ENCODE measurements at regions not wholly inside any gene's neighbourhood (a gene's known extent, or its start where the extent isn't known, plus 50 kb on each side); places are given as distances from the start of the nearest gene placed in this dataset.
"Not testable (repeated sequence)": the region's sequence is repeated elsewhere in the genome, so short reads cannot be mapped to it uniquely, and the experiment has no call there.

DNA sequence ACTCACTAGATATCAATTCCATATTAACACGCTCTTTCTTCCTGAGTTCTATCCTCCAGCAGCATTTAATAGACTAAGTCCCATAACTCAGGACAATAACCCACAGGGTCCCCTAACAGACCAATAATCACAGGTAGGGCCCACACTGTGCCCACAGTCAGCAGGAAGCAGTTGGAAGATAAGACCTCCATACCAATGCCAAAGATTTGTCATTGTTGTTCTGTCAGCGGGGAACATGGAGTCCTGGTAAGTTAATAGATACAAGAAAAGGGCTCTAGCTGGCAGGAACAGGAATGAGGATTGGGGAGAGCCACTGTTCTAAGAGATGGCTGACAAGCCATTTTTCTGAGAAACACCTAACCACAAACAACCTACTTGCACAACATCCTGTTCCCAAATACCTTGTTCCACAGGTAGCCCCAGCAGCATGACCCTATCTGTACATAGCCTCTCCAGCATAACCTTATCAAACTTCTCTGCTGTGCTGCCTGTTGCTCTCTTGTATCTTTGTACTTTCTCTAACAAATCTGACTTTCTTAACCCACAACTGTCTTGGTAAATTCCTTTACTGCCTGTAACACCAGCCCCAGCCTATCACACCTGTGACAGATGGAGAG lies 142.0 kb upstream of the KCNJ15 start:
- no peak for DNase-seq

DNA sequence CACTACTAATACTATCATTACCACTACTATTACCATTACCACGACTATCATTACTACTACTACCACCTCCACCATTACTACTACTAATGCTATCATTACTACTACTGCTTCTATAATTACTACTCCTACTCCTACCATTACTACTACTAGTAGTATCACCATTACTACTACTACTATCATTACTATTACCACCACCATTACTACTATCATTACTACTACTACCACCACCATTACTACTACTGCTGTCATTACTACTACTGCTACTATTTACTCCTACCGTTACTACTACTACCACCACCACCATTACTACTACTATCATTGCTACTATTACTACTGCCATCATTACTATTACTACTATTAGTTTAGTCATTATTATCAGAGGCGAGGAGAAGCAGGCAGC lies 140.9 kb upstream of the KCNJ15 start:
- DNase-seq, result no peak

DNA sequence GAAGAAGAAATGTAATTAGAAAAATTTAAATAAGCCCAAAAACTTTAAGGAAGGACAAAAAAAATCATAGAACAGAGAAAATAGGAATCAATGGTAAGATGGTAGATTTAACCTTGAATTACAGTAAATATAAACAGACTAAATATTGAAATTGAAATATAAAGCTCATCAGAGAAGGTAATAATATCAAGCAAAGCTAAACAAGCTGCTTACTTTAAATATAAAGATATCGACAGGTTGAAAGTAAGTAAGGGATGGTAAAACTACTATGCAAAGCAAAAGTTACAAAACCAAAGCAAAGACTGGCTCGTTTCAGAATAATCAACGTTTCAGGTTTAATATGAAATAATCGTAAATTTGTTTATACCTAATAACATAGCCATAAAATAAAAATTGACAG lies 137.0 kb upstream of the KCNJ15 start:
- no peak for DNase-seq

DNA sequence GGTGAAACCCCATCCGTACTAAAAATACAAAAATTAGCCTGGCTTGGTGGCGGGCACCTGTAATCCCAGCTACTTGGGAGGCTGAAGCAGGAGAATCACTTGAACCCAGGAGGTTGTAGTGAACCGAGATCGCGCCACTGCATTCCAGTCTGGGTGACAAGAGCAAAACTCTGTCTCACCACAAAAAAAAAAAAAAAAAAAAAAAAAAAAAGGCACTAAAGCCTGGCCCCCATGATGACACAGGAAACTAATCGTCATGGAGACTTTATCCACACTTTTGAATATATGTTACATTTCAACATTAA lies 136.2 kb upstream of the KCNJ15 start:
- not testable (repeated sequence) for DNase-seq

DNA sequence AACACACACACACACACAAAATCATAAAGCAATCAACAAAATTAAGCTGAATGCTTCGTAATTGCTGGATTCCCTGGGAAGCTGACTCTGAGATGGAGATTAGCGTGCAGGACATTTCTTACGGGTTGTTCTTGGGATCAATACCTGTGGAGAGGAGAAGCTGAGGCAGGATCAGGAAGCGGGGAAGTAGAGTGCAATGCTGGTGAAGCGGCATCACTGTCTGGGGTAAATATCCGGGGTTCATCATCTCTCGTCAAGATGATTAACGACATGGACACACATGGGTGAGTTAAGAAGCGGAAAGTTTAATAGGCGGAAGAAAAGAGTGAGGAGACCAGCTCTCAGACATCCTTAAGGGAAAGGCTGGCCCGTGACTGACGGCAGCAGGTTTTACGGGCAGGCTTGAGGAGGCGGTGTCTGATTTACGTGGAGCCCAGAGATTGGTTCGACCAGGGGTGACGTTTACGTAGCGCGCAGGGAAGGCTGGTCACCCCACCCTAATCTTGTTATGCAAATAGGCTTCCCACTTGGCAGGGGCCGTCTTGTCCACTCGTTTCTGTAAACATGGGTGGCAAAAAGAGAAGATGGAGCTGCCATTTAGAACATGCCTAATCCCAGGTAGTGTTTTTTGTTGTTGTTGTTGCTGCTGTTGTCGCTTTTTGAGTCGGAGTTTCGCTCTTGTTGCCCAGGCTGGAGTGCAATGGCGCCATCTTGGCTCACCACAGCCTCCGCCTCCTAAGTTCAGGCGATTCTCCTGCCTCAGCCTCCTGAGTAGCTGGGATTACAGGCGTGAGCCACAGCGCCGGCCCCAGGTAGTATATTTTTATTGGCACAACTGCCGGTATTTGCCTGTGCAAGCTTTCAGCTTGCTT lies 135.6 kb upstream of the KCNJ15 start:
- DNase-seq, result no peak

DNA sequence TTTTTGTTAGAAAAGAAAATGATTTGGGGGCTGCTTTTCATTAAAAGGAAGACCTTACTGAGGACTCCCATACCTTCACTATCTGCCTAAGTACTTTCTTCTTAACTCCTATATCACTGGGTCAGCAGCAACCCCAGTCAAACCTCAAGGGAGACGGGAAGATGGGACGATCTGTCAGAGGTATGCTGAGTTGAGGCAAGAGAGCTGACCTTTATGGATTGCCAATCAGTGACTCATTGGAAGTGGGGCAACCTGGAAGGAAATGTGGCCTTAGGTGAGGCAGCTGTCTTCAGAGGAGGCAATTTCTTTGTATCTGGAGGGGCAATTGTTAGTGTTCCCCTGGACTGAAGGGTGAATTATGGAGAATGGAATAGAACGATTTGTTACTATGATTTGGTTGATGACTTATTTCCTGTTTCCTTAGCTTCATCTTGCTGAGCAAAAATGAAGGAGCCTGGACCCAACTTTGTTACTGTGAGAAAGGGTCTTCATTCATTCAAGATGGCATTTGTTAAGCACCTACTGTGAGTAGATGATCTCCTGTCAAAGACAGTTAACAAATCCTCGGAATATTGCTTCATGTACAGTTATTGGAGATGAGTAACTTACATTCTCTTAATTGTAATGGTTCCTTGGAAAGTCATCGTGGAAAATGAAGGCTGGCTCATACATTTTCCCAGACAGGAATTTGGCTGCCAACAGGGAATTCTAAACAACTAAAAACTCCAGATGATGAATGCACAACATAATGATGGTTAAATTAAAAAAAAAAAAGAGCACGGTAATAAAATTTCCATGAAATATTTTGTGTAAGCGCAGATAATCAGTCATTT lies 134.7 kb upstream of the KCNJ15 start:
- no peak for DNase-seq

DNA sequence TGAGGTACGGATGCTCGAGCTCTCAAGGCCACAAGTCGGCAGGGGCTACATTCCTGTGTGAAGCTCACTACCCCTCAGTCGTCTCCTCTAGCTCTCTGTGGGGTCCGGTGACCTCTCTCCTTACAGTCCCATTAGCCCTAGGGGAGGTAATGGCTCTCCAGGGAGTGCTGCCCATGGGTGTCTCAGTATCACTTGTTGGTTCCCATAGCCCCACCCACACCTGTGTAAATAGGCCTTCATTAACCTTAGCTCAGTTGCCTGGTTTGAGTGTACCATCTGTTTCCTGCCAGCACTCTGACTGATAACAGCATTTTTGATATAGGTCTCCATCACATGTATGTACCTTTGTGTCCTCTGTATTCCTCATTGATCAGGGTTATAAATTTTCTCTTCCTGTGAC lies 133.2 kb upstream of the KCNJ15 start:
- no peak for DNase-seq

DNA sequence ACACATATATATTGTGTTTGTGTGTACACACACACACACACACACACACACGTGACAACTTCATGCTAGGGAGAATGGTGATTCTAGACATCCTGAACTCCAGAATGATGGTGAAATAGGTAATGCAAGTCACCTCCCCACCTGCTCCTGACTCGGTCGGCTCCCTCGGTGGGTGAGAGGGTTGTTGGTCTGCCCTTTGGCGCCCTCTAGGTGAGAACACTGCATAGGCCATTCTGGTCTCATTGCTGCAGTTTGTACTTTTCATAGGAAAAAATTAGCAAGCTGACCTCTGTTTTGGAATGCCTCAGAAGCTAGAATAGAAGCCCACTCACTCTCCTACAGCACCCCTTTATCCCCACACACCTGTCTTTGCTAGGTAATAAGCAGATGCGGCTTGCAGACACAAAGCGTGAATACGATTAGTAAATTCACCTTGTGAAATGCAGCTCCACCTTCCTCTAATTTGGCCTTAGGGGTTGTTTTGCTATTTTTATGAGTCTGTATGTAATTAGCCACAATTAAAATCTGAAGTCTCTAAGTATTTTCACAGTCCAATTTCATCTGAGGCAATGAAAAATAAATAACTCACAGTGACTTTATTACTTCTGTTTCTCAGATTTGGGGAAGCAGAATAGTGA lies 130.0 kb upstream of the KCNJ15 start:
- no peak for DNase-seq

DNA sequence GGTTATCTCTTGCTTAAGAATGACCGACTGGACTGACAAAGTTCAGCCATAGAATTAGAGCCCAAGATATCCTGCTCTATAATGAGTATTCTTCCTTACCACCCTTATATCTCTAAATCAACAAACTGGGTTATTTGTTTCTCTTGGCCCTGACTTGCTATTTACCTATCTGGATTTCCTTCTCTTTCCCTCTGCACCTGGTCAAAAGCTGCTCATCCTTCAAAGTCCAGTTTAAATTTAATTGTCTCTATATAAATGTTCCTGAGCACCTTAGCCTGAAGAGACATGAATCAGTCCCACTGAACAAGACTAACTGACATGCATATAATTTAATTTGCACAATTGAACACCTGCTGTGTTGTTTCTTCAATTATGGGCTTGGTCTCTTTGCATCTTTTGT lies 127.1 kb upstream of the KCNJ15 start:
- DNase-seq, result no peak

DNA sequence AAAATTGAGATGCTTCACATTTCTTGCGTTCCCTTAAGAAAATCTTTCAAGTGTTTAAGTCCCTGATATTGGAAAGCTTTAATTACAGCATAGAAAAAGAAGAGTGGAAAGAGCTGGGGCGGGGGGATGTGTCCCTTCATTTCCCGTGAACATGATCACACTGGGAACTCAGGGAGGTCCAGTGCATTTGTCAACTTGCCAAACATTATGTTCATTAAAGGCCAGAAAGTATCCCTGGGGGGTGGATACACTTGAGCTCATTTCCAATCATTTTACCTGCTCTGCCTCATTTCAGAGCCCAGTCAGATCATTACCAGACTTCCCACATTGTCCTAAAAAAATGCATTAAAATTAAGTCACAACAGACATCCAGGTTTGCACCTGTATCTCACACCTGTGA lies 123.6 kb upstream of the KCNJ15 start:
- DNase-seq, result no peak

DNA sequence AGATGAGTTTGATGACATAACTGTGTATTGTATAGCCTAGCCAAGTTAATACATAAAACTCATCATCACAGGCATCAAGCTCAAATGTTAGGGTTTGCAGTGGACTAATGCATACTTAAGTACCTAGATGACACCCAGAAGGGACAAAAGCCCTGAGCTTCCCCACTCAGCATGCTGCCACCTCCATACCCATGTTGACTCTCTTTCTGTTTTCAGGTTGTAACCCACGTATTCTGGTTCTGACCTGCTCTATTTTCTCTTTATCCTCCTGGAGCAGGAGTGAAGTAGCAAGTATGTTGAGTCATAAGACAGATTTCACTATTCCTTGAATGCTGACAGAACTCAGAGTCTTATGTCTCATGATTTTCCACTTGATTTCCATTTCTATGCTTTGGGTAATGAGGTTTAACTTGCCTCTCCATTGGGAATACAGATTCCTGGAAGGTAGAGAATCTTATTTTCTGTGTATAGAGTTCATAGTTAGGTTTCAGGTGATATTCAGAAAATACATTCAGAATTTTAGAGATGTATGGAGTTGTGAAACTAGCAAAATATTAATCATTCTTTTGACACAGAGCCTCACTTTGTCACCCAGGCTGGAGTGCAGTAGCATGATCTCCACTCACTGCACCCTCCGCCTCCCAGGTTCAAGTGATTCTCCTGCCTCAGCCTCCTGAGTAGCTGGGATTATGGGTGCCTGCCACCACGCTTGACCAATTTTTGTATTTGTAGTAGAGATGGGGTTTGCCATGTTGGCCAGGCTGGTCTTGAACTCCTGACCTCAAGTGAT lies 122.5 kb upstream of the KCNJ15 start:
- DNase-seq, result no peak

DNA sequence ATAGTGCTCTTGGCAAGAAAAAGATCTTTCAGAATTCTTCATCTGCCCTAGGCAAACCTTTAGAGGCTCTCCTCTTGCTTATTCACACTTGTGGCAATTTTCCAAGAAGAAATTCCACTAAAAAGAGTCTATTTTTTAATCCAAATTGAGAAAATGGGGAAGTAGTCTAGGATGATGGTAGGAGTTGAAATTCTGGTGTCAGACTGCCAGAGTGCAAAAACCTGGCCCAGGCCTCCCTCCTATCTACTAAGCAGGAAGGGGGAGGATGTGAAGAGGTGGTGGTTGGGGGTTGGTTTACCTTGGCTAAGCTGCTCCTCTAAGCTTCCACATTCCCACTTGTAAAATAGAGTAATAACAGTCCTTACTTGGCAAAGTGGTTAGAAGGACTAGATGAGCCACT lies 120.6 kb upstream of the KCNJ15 start:
- DNase-seq, result no peak

DNA sequence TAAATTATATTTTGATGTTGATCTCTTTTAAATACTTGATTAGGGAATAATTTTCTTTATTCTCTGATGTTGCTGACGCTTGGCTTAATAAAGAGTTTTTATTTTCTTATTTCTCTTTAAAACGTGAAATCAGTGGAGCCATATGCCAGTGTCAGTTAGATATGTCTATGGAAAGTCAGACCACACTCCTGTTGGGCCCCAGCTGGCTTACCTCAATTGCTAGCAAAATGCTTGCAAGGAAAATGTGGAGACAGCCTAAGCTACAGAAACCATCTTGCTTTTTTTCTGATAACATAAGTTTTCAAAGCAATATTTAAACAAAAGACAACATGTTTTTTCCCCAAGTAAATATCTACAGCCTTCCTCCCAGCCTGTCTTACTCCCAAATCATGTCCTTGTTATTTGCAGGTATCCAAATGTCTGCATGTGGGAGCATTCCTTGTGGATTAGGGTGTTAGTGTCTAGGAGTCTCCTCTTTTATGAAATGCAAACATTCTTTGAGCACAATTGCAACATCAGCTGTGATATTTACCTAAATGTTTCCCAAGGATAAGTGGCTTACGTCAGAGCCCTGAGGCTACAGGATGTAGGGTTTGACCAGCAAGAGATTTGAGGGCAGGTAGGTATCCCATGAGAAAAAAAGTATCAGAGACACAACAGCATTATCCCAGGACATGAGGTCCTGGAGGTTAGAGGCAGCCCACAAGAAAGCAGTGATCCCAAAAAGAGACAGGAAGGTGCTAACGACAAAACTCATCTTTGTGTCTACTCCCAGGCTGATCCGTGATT lies 117.2 kb upstream of the KCNJ15 start:
- no peak for DNase-seq

DNA sequence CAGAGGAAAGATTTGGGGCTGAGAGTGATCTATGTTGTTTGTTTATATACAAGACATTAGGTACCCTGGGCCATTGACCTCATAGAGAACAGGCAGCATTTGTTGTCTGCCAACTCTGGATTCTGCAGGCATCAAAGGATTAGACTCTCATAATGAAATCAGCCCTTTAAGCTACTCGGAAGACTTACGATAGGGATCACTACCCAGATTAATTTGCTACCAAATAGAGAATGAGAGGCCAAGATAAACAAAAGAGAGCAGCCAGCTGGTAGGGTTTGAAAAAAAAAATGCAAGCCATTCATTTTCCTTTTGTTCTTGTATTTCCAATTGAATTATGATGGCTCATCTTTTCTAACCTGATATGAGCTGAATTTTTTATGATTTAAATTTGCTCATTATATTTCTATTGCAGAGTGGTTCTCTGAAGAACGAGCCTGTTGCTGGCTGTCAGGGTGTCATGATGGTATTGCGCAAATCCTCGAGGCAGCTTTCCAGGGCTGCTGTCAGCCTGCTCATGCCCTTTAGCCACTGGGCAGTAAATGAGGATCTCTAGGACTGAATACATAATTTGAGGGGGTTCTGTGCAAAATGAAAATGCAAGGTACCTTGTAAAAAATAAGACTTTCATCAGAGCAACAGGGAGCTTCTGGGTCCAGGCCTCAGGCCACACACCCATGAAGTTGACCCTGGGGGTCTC lies 116.4 kb upstream of the KCNJ15 start:
- DNase-seq, result no peak

DNA sequence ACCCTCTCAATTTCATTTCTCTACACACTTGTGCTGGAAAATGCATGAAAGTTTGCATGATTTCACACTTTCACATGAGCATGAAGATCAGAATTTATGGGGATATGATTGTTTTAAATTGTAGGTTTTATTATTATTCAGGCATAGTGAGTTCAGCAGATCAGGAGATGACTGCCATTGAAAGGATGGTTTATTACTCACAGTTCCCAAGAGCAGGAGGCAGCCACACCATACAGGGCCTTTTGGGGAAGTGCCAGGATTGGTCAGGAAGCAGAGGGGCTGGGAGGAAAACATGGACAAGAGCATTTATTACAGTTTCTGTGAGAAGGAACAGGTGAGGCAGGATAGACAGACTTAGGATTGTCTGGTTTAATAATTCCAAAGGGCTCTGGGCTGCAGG lies 114.6 kb upstream of the KCNJ15 start:
- no peak for DNase-seq

DNA sequence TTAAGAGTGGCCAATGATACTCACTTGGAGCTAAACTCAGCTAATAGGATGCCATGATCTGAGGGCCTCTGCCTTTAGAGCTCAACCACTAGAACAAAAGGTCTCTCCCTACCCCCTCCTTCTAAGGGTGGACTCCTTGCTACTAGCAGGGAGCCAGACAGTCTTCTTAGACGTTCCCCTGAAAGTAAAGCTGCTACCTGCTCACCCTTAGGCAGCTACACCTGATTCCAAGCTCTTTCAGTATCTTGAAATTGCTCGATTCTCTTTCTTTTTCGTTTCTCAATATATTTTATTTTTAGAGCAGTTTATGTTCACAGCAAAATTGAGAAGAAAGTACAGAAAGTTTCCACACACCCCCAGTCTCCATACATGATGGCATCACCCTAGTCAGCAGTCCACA lies 112.6 kb upstream of the KCNJ15 start:
- no peak for DNase-seq

DNA sequence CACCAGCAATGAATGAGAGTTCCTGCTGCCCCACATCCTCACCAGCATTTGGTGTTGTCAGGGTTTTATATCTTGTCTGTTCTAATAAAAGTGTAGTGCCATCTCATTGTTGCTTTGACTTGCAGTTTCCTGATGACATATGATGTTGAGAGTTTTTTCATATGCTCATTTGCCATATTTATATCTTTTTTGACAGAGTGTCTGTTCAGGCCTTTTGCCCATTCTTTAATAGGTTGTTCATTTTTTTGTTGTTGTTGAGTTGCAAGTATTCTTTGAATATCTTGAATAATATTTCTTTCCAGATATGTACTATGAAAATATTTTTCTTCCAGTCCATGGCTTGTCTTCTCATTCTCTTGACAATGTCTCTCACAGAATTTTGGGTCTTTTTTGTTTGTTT lies 111.7 kb upstream of the KCNJ15 start:
- DNase-seq, result no peak

DNA sequence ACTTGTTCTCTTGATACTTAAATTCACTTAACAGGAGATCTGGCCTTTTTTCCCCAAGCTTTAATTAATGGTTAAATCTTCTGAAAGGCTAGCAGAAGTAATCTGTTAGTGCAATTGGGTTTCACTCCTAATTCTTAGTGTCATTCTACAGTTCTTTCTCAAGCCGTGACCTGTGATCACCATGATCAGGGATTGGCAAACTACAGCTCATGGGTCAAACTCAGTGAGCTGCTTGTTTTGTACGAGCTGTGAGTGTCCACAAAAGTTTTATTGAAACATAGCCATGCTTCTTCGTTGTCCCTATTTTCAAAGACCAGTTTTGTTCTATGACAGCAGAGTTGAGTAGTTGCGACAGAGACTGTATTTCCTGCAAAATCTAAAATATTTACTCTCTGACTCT lies 109.4 kb upstream of the KCNJ15 start:
- DNase-seq, result no peak

DNA sequence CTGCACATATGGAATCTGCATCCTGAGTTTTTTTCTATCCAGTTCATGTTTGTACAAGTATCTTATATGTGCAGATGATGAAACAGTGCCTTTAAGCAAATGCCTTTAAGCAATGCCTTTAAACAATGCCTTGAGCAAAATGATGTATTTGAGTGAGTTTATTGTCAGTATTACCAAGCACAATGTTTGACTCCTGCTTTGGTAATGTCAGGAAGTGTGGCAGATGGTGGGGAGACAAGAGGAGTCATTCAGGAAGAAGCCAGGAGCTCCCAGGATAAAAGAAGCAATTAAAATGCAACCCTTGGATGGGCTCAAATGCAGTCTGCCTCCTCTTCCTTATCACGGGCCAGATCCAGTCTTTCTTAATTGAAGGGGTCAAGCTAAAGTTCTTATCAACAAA lies 108.7 kb upstream of the KCNJ15 start:
- DNase-seq, result no peak

DNA sequence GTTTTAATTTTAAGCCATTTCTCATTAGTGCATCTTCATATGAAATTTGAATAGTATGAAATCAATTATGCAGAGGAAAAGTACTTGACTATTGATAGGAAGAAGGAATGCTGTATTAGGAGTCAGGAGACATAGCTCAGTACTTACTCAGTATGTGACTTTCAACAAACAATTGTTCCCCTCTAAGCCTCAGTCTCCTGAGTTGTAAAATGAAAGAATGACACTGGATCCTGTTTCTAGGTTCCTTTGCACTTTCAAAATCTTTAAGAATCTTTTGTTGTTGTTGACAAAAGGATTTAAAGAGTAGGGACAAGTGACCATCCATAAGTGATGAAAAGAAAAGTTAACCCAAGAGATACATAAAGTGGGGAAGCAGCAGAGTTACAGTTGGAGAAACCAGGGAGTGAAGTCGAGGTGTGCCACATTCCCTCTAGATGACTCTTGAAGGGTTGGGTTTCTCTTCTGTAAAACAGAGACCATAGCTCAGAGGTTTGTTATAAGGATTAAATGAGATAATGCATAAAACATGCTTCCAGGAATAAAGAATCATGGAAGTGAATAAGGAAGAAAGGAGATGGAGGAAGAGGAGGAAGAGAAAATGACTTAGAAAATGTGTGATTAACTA lies 105.7 kb upstream of the KCNJ15 start:
- DNase-seq, result no peak

DNA sequence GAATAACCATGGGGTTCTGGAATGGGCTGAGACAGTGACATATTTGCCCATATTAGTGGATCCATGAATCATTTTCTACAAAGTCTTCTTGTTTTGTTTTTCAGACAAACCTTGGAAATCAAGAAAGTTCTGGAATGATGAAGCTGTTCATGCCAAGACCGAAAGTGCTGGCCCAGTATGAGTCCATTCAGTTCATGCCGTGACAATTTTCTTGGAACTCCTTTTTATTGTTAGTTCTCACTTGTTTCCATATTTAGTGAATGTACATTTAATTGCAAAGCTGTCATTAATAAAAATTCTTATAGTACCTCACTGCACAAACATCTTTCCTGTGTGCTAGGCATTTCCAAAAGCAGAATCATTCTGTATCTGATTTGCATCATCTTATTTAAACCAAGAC lies 100.6 kb upstream of the KCNJ15 start:
- no peak for DNase-seq

All from effector CD8-positive, alpha-beta T cell (primary cell).